ENCODE measurements at regions not wholly inside any gene's neighbourhood (a gene's known extent, or its start where the extent isn't known, plus 50 kb on each side); places are given as distances from the start of the nearest gene placed in this dataset.
"Not testable (repeated sequence)": the region's sequence is repeated elsewhere in the genome, so short reads cannot be mapped to it uniquely, and the experiment has no call there.

DNA sequence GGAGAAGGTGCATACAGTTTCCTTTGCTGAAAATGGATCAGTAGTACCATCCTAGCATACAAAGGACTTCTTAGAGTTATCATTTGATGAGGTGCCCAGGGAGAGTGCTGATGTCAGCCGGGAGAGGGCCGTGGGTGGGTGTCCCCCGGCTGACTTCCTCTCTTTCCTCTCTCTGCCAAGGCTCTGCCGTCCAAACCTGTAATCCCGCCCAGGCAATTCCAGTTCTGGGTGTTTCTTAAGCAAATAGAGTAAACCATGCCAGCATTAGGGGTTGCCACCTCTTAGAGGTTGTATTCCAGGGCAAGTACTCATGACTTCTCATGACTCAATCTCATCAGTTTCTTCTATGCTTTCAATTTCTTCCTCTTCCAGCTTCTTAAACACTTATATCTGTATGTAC, 117.2 kb downstream of the GATA6 start:
- Histone ChIP-seq H3K4me3 (peak overlapping the region; percentile 60), H3K27ac (peak overlapping the region; percentile 40 to 57)
- TF ChIP-seq, protein P1, sequence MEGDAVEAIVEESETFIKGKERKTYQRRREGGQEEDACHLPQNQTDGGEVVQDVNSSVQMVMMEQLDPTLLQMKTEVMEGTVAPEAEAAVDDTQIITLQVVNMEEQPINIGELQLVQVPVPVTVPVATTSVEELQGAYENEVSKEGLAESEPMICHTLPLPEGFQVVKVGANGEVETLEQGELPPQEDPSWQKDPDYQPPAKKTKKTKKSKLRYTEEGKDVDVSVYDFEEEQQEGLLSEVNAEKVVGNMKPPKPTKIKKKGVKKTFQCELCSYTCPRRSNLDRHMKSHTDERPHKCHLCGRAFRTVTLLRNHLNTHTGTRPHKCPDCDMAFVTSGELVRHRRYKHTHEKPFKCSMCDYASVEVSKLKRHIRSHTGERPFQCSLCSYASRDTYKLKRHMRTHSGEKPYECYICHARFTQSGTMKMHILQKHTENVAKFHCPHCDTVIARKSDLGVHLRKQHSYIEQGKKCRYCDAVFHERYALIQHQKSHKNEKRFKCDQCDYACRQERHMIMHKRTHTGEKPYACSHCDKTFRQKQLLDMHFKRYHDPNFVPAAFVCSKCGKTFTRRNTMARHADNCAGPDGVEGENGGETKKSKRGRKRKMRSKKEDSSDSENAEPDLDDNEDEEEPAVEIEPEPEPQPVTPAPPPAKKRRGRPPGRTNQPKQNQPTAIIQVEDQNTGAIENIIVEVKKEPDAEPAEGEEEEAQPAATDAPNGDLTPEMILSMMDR (IDR thresholded peaks at IDR 0.05) = no peak
- no peak for DNase-seq (ENCODE audit: low spot score)

DNA sequence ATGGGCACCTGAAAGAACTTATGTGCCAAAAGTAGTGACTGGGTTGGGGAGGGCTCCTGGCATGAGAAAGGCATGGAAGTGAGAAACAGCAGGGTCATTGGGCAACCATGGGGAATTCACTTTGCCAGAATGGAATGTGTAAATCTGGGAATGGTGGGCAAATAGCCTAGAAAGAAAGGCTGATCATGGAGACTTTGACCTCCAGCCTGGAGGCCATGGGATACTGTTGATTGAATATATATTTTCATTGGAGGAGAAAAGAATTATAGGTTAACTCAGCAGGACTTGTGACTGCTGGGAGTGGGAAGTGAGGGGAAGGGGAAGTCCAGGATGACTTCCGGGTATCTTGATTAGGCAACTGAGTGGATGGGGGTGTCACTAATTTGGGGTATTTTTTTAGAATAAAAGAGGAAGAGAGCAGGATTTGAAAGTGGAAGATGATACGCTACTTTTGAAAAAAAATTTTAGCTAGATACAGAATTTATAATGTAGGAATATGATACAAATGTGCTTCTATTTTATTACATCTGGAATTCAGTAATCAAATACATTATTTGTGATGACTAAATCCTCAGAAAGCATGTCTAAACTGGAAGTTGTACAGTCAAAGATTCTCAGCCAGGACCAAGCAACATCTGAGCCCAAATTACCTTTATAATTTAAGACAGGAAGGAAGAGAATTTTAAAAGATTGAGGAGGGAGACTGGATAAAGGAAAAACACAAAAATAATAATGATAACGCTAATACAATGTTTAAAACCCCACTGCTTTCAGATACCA, 116.2 kb downstream of the GATA6 start:
- no peak overlapping the region for H3K4me3 ChIP-seq
- H3K27ac ChIP-seq = no peak overlapping the region
- TF ChIP-seq, protein P1 (IDR thresholded peaks at IDR 0.05) = no peak
- no peak for DNase-seq (ENCODE audit: low spot score)

DNA sequence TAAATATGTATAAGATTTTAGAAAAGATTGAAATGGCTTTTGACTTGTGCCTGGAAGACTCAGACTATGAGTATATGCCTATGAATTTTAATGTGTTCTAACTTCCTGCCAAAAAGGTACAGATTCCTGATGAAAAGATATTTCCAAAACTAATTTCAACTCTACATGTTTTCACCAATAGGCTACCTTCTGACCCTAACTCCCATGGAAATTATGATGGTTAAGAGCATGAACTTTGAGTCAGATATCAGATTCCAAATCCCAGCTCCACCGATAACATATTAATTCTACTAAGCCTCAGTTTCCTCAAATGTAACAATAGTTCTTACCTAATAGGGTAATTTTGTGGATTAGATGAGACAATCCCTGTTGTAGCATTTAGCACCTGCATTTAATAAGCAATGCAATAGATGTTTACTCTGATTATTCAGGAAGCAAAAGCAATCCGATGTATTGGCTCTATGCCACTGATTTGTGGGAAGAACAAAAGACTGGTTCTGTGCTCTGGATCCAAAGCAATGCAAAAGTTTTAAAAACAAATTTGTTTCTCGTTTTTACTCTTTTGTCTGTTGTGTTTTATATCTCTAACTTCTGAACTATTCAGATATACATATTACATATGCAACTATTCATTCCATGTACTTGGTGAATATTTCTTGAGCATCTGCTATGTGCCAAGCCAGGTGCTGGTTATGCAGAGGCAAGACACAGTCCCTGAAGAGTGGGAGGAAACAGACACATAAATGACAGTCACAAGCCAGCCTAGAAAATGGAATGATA, 115.4 kb downstream of the GATA6 start:
- TF ChIP-seq, protein P1 (IDR thresholded peaks at IDR 0.05) = no peak
- no peak for DNase-seq (ENCODE audit: low spot score)
- no peak overlapping the region for H3K4me3 ChIP-seq
- H3K27ac ChIP-seq = no peak overlapping the region

DNA sequence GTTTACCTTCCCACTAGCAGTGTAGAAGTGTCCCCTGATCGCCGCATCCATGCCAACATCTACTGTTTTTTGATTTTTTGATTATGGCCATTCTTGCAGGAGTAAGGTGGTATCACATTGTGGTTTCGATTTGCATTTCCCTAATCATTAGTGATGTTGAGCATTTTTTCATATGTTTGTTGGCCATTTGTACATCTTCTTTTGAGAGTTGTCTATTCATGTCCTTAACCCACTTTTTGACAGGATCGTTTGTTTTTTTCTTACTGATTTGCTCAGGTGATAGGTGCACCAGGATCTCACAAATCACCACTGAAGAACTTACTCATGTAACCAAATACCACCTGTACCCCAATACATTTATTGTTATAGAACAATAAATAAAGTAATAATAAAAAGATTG, 114.5 kb downstream of the GATA6 start:
- not testable (repeated sequence) for H3K4me3 ChIP-seq, H3K27ac ChIP-seq

DNA sequence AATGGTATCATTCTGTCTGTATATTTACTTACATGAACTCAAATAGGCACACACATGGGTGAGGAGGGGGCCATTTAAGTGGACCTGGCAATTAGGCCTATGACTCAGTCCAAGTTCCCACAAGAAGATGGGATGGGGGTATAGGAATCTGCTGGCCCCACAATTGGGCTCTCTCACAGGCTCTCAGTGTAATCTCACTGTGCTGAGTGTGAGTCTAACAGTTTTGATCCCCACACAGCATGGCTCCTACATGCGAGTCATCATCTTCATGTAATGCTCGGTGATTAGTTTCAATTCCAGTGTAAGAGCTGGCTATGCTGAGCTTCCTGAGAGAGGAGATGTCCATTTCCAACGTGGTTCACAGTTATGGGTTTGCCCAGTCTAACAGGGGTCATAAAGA, 114.0 kb downstream of the GATA6 start:
- TF ChIP-seq, protein P1 (IDR thresholded peaks at IDR 0.05) = no peak
- no peak for DNase-seq (ENCODE audit: low spot score)
- no peak overlapping the region for H3K27ac ChIP-seq
- H3K4me3 ChIP-seq = no peak overlapping the region

More for the DNA sequence above, 114.5 kb downstream of the GATA6 start:
- DNase-seq (ENCODE audit: low spot score) = not testable (repeated sequence)

DNA sequence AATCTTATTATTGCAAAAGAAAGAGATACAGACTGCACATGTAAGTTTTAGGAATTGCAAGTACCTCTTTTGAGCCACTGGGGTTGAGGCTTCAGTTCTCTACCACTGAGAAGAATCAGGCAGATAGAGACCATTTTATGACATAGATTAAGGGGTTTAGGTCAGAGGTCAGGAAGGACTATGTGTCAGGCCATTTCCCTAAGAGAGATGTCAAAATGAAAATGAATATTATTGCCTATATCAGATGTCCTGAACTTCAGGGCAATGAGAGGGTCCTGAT, 113.7 kb downstream of the GATA6 start:
- H3K27ac ChIP-seq = no peak overlapping the region
- no peak overlapping the region for H3K4me3 ChIP-seq
- TF ChIP-seq, protein P1 (IDR thresholded peaks at IDR 0.05) = no peak
- no peak for DNase-seq (ENCODE audit: low spot score)

DNA sequence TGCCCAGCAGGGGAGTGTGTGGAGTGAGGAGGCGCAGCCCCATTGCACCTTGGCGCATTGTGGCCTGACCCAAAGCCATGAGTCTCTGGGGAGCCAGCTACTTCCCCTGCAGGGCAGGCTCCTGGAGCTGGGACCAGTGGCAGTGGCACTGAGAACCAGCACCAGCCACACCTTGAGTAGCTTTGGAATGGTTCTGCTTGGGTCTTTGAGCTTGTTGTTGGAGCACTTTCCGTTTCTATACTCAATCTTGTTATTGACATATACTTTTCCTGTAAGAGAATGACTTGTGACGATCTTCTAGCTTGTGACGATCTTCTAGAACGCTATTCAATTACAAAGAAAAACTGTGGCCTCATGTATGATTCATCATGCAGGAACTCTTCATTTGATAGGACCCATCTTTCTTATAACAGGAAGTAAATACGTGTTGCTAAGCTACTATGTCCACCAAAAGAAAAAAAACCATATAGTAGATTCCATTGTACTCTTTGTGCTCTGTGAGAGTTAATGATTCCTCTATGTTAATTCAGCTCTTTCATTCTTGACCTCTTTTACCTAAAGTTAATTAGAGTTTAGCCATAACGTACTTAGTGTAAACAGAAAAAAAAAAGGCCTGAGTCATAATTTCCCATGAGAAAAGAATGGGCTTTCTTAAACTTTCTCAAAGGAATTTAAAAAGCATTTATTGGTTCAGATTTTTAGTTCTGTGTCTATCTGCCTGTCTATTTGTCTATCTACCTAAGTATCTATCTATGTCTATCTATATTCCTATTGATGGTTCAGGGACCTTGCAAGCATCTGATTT, 113.1 kb downstream of the GATA6 start:
- Histone ChIP-seq H3K27ac (peak overlapping the region in 1 of 2 donors; percentile 41), H3K4me3 (peak overlapping the region; percentile 34)
- TF ChIP-seq, protein P1 (IDR thresholded peaks at IDR 0.05) = no peak
- DNase-seq (ENCODE audit: low spot score) = no peak
